RCC 7860 (cell line): ENCODE measurements at regions not wholly inside any gene's neighbourhood (a gene's known extent, or its start where the extent isn't known, plus 50 kb on each side); places are given as distances from the start of the nearest gene placed in this dataset.
A peak's percentile ranks its signal among the peaks of the same experiment; 100 is the strongest.
"Not testable (repeated sequence)": the region's sequence is repeated elsewhere in the genome, so short reads cannot be mapped to it uniquely, and the experiment has no call there.

Experiments used
- DNase-seq: peaks from one replicate; pipeline ENCODE4 v3.0.0-alpha.2; 2015; ENCODE audit warnings: low spot score
- FAIRE-seq: peaks from 2 replicates; lab custom pipeline; 2012; peaks lifted over from hg19 to GRCh38; lab: Jason Lieb, UNC

DNA sequence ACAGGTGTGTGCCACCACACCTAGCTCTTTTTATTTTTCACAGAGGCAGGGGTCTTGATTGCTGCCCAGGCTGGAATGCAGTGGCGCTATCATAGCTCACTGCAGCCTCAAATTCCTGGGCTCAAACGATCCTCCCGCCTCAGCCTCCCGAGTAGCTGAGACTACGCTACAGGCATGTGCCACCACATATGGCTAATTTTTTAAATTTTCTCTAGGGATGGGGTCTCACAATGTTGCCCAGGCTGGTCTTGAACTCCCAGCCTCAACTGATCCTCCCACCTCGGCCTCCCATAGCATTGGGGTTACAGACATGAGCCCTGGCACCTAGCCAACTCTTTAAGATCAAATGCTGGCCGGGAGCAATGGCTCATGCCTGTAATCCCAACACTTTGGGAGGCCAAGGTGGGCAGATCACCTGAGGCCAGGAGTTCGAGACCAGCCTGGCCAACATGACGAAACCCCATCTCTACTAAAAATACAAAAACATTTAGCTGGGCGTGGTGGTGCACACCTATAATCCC is 50.6 kb upstream of the MYL10 start:
- DNase-seq, FAIRE-seq: not testable (repeated sequence)

DNA sequence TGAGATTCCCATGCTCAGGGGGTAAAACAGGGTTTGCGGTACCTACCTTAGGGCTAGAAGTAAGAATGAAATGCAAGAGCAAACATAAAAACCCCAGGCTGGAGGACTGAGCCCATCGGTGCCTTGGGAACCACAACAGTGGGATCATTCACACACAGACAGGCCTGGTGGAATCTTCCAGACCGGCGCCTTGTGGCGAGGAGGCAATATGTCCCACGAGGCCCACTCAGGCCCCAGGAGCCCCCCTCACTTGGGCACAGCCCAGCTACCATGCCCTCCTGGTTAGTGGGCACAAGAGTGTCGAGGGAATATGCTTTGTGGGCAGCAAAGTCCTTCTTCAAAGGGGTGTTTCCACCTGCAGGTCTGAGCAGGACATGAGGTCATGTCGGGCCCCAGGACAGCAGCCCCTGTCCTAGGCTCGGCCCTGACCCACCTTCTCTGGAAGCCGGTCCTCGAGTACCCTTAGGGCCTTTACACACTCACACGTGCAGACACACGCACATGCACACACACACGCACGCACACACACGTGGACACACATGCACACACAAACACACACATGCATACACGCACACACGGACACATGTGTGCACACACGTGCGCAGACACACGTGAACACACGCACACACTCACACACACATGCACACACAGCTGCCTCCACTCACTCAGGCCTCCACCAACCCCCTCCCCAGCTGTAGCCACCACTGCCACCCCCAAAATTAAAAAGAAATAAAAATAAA is 51.5 kb upstream of the MYL10 start:
- no peak for FAIRE-seq
- DNase-seq = peak; percentile 26

DNA sequence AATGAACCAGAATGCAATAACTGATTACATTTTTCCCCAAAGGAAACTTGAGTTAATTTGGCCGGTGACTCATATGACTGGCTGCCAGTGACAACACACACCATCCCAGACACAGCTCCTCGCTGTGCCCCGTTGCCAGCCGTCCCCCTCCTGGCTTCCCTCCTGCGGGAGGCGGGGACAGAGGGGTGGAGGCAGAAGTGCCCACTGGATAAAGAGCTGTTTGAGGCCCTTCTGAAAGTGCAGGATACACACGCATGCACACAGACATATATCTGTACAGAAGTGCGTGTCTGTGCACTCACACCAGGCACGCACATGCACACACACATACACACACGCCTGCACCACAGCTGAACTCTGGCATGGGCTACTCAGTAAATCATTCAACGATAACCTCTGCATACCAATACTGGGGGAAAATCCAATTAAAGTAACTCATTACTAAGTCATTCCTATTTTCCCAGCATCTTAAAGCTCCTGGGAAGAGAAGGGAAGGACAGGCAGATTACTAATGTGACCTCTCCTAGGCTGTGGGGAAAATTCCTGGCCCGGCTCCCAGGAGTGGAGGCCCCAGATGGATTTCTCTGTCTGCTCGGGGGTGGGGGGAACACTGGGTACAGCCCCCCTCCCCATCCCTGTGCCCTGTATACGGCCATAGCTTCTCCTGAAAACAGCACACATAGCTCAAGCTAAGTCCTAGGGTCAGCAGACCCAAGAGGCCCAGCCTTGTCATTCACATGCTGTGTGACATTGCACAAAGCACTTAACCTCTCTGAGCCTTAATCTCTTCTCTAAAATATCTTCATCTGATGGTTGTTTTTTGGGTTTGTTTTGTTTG is 52.3 kb upstream of the MYL10 start:
- peak; percentile 98 for DNase-seq
- peak; percentile 93 for FAIRE-seq

GRCh38 chr7:101684983-101685330 is 55.9 kb upstream of the MYL10 start:
- DNase-seq (no peak), FAIRE-seq (no peak)

DNA sequence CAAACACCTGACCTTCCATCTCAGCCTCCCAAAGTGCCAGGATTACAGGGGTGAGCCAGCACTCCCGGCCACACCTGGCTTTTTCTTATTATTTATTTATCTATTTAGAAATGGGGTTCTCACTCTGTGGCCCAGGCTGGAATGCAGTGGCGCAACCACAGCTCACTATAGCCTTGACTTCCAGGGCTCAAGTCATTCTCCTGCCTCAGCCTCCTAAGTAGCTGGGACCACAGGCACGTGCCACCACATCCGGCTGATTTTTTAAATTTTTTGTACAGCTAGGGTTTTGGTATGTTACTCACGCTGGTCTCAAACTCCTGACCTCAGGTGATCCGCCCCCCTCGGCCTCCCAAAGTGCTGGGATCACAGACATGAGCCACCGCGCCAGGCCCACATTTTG is 56.9 kb upstream of the MYL10 start:
- FAIRE-seq (no peak), DNase-seq (peak; percentile 47)

GRCh38 chr7:101687081-101687480 is 58.0 kb upstream of the MYL10 start:
- no peak for FAIRE-seq
- no peak for DNase-seq

DNA sequence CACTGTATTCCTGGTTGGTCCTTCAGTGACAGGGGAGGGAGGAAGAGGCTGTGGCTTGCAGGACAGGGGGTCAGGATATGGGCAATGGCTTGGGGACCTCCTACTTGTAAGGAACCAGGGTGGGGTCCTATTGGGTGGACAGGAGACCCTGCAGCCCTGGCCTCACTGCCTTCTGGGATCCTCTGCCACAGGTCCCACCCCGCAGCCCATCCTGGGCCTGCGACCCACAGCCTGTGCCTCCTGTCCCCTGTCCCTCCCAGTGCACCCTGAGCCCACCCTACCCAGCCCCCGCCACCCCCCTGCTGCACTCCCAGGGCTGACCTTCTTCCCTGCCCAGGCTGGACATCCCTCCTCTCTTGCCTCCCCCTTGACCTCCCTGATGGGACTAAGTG is 58.7 kb upstream of the MYL10 start:
- FAIRE-seq (no peak), DNase-seq (no peak)

GRCh38 chr7:101688183-101688831 is 59.2 kb upstream of the MYL10 start:
- FAIRE-seq (no peak), DNase-seq (peak; percentile 54)

DNA sequence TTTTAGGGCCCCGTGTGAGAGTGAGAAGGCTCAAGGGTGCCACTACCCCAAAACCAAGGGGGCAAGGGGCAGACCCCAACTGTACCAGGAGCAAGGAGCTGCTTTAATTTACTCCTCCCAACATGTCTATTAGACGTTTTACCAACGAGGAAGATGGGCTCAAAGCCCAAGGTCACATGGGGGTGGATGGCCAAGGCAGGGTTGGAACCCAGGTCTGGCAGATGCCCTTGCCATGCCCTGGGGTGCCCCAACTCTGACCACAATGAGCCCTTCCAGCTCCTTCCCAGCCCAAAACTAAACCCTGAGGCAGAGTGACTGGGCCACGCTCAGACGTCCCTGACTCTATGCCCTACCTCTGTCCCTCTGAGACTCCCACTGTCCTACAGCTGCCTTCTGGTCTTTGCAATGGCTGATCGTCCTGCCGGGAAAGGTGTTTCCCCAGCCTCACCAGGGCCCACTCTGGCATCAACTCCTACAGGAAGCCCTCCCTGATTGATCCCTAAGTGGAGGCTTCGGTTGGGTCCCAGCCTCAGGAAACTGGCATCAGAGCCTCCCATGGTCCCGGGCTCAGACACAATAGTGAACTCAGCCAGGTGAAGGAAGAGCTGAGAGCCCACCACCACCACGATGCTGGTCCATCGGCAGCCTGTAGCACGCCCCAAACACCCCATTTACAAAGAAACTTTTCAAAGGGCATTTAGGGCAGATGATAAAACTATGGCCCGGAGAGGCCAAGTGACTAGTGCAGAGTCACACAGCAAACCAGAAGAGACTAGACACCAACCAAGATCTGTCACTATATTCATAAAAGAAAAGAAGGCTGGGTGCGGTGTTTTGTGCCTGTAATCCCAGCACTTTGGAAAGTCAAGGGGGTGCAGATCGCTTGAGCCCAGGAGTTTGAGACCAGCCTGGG is 60.2 kb upstream of the MYL10 start:
- no peak for FAIRE-seq
- no peak for DNase-seq

DNA sequence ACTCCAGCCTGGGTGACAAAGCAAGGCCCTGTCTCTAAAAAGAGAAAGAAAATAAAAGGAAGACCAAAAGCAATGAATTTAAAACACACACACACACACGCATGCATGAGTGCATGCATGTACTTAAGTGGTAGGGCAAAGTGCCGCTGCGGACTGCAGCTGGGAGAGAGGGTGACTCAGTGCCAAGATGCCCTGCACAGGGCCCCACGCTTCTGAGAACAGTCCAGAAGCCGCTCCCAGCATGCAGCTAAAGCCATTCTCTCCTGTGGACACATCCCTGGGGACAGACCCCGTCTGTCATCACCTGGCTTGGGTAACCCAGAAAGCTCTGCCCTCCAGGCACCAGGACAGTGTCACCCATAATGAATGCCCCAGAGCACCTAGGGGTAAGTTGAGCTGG is 61.0 kb upstream of the MYL10 start:
- DNase-seq = peak; percentile 46
- no peak for FAIRE-seq

DNA sequence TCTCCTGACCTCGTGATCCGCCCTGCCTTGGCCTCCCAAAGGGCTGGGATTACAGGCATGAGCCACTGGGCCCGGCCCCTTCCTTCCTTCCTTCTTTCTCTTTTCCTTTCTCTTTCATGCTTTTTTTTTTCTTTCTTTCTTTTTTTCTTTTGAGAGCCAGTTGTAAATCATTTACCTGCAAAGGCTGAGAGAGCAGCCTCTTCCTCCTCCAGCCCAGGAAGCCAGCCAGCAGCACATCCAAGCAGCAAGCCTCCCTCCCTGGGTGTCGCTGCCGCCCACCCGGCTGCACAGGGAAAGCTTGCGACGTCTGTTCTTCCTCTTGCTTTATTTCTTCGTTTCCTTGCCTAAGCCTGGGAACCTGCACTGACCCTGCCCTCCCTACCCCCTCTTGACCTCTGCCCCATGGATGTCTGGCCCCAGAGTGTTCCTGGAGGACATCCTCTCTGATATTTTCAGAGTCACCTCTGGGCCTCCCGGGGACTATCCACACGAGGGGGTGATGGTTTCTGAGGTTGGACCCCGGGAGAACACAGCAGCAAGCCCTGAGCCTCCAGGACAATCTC is 62.8 kb upstream of the MYL10 start:
- FAIRE-seq = peak; percentile 87
- DNase-seq = peak; percentile 87

DNA sequence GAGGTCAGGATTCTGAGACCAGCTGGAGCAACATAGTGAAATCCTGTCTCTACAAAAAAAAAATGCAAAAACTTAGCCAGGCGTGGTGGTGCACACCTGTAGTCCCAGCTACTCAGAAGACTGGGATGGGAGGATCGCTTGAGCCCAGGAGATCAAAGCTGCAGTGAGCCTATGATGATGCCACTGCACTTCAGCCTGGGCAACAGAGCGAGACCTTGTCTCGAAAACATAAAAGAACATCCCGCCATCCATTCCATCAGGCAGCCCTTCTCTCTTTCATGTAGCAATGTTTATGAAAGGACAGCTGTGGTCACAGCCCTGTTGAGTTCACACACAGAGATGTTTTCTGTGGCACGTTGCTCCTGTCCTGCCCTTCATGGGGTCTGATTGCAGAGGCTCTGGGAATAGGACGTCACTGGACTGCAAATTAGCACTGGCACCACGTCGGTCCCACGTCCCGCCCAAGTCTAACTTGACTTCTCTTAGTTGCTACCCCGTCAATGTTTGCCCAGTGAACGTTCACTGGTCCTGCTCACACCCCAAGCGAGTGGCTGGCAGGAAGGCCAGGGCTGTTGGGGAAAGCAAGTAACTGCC is 64.5 kb upstream of the MYL10 start:
- FAIRE-seq = no peak
- DNase-seq = no peak

- no peak for FAIRE-seq
- DNase-seq = no peak
Observed at GRCh38 chr7:101698964-101699363, 69.9 kb upstream of the MYL10 start.

GRCh38 chr7:101699399-101699798 is 70.3 kb upstream of the MYL10 start:
- FAIRE-seq = no peak
- no peak for DNase-seq

GRCh38 chr7:101699881-101700823 is 71.1 kb upstream of the MYL10 start:
- DNase-seq (no peak), FAIRE-seq (no peak)

DNA sequence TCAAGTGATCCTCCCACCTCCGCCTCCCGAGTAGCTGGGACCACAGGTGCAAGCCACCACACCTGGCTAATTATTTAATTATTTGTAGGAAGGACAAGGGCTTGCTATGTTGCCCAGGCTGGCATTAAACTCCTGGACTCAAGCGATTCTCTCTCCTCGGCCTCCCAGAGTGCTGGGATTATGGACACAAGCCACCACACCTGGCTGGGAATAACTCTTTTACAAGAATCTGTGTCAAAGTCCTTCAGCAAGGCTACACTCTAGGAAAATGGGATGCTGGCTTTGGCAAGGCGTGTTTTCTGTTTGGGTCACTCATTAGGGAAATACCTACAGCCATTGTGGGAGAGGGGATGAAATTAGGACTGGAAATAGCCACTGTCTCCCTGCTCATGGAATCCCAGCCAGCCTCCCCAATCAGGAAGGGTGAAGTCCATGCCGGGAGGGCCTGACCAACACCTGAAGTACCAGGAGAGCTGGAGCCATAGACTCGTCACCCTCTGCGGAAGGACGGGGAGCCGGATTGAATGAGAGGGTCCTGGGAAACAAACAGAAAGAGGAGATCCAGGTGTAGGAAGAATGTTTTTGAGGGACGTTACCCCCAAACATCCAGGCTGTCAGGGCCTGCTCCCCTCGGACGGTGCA is 72.2 kb upstream of the MYL10 start:
- FAIRE-seq = no peak
- no peak for DNase-seq

GRCh38 chr7:101702362-101702850 is 73.3 kb upstream of the MYL10 start:
- DNase-seq (no peak), FAIRE-seq (no peak)

GRCh38 chr7:101705331-101705730 is 76.2 kb upstream of the MYL10 start:
- no peak for DNase-seq
- no peak for FAIRE-seq
